EH (cell line): ENCODE measurements at regions not wholly inside any gene's neighbourhood (a gene's known extent, or its start where the extent isn't known, plus 50 kb on each side); places are given as distances from the start of the nearest gene placed in this dataset.

ENCODE experiments used
- DNase-seq: peaks from one replicate; pipeline ENCODE4 v3.0.0-alpha.2; 2015; ENCODE audit warnings: low read depth

DNA sequence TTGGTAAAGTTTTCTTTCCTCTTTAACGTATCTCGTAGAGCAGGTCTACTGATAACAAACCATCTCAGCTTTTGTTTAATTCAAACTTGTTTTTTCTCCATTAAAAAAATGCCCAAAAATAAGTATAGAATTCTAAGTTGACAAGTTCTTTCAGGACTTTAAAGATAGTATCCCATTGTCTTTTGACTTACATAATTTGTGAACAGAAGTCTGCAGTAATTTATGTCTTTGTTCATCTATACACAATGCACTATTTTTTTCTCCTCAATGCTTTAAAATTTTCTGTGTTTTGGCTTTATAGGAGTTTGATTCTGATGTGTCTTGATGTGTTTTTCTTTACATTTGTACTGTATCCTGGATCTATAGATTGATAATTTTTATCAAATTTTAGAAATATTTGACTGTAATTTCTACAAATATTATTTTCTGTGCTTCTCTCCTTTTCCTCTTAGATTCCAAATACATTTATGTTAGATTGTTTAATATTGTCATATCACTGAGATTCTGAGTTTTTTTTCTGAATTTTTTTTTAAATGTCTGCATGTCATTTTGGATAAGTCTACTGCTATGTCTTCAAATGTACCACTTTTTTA is 143.3 kb downstream of the FTCDNL1 start:
- DNase-seq, result no peak

DNA sequence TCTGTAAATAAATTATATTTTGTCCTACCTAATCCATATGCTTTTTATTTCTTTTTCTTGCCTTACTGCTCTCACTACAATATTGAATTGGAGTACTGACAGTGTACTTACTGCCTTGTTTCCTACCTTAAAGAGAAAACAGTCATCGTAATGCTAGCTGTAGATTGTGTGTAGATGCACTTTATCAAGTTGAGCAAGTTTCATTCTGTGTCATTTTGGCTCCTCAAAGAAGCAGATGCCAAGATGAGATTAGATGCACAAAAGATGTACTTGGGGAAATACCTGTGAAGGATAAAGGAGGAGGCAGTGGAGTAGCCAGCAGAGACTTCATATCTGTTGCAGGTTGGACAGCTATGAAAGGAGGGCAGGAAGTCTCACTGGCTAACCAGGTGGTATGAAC is 145.5 kb downstream of the FTCDNL1 start:
- DNase-seq, result no peak

DNA sequence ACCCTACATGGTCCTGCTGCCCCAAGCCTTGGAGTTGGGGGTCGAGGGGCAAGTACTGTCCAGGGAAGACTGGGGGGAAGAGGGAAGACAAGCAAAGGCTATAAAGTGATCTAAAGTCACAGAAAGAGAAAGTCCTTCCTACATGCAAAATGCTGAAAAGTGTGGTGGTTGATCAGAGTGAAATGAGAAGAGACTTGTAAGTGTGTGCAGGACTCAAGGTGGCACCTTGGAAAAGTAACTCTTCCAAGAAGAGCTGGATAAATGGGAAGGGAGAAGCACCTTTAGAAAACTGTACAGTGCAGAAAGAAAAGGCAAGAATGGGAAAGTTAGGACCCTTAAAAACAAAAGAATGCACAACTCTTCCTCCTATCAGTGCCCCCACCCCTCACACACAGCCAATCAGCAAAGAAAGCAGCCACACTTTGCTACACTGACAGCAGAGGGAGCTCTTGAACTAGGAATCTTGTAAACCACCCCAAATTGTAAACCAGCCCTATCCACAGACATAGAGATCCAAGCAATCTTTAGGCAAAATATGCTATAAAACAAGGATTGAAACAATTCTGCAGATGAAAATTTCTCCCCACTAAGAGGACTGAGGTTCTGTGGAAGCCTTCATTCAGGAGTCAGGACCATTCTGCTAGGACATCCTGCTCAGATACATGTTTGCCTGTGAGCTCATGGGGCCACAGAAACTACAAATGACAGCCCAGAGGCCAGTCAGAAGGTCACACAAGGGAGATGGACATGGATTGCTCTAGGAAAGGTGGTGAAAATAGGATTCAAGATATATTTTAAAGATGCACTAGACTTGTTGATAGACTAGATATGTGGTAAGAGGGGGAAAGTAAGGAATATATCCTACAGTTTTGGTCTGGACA is 146.4 kb downstream of the FTCDNL1 start:
- peak; percentile 40 for DNase-seq

DNA sequence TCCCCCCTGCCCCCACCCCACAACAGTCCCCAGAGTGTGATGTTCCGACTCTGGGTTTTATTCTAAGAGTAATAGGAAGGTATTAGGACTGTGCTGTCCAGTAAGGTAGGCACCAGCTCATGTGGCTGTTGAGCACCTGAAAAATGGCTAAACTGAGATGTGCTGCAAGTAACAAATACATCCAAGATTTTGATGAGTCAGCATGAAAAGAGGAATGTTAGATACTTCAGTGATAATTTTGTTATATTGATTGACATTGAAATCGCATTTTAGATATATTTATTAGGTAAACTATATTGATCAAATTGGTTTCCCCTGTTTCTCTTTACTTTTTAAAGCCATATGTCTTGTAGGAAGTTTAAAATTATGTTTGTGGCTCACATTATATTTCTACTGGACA is 147.8 kb downstream of the FTCDNL1 start:
- no peak for DNase-seq

DNA sequence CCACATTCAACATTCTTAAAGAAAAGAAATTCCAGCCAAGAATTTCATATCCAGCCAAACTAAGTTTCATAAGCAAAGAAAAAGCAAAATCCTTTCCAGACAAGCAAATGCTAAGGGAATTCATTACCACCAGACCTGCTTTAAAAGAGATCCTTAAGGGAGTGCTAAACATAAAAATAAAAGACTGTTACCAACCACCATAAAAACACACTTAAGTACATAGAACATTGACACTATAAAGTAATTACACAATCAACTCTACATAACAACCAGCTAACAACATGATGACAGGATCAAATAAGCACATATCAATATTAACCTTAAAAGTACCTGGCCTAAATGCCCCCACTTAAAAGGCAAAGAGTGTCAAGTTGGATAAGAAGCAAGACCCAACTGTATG is 153.5 kb downstream of the FTCDNL1 start:
- DNase-seq, result no peak

DNA sequence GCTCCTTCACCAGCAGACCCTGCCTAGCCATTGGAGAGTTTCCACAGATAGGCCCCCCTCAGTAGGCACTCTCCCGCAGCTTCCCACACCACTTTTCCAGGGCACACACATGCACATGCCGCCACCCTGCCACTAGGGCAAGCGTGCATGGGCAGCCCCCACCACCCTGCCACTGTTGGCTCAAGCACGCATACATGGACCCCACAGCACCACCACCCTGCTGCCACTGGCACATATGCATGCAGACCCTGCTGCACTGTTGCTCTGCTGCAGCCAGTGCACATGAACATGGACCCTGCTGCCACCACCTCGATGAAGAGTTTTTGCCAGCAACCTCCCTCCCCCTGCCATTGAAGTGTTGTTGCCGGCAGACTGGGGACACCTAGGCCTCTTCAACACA is 154.9 kb downstream of the FTCDNL1 start:
- DNase-seq, result no peak

DNA sequence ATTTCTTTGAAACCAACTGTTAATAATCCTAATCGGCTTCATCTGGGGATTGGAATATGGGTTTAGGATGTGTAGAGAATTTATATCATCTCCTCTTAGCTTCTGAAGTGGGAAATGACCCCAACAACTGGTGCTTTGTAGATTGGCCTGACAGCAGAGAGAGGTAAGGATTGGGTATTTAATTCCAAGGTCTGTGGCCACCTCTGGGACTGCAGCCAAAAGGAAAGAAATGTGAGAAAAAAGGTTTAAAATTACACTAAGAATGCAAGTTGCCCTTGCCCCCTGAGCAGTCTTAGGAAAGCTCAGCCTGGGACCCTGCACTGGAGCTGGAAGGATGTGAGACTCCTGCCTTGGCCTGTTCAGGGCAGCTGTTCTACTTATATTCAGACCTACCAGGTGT is 157.1 kb downstream of the FTCDNL1 start:
- DNase-seq, result no peak

DNA sequence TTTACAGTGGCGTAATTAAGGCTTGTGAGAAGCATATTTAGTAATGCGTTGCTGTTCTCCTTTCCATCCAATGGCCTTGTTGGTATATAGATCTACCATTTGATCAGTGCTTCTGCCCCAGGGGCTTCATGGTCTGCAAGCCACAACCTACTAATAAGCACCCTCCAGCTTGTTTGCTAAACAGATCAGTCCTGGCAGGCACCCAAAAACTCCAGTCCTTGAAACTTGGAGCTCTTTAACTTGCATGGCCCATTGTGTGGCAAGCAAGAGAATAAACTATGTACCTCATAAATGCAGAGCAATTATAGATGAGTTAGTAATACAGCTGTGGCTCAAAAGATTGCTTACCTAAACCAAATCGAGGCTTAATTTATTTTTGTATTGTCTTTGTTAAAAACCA is 158.5 kb downstream of the FTCDNL1 start:
- no peak for DNase-seq

DNA sequence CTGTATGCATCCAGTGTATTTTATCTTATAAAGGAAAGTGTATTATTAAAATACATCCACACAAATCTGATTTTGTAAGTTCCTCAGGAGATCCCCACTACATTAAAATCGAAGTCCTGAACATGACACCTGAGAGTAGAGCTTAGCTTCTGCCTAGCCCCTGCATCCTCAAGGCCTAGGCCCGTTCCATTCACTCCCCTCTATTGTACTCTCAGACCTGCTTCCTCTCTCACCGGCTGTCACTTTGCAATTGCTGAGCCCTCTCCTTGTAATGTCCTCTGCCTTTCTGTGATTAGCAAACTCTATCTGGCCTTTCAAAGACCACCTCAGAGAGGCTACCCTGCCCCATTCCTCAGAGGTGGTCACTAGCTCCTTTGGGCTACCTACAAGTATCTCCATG is 160.8 kb downstream of the FTCDNL1 start:
- no peak for DNase-seq

DNA sequence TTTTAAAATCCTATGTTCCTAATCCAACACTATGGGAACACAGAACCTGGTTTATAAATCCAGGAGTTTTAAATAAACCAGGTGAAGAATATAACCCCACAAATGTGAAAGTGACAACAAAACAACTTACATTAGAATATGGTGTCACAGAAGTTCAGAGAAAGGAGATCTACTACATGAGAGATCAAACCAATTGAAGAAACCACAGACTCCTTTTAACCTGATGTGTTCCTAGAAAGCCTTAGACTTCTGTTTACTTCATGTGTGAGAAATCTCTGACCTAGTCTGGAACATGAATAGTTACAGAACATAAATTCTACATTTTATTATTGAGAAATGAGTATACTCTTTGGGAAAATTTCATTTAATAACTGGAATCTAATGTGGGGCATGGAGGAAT is 165.3 kb downstream of the FTCDNL1 start:
- DNase-seq, result no peak

DNA sequence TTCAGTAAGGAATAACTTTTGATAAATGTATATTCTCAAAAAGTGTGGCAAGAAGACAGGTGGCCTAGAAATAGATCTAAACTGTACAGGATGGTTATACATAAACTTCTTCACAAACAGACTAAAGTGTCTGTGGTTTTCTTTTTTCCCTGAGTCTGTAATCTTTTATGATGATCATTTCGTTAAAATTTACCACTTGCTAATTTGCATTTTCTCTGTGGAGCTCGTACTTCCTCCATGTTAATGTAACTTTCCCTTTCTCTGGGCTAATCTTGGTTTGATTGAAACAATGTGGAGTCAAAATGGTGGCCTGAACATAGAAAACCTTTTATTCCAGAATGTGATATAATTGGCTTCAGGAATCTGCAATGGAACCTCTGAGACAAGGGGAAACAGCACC is 166.2 kb downstream of the FTCDNL1 start:
- DNase-seq, result no peak

DNA sequence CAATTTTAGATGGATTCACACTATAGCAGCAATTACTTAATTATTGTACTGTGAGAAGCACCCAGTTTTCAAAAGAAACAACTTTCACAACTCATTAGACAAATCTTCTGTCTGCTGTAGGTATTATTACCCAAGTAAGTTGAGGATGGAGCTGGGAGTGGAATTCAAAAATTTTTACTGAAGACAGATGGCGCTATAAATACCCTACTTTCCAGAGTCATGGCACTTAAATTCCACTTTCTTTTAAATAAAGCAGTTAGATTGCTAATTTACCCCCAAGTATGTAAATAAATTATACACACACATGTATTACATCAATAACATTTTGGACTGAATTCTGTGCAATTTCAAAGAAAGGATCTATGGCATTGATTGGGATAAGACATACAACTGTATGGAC is 166.8 kb downstream of the FTCDNL1 start:
- no peak for DNase-seq

DNA sequence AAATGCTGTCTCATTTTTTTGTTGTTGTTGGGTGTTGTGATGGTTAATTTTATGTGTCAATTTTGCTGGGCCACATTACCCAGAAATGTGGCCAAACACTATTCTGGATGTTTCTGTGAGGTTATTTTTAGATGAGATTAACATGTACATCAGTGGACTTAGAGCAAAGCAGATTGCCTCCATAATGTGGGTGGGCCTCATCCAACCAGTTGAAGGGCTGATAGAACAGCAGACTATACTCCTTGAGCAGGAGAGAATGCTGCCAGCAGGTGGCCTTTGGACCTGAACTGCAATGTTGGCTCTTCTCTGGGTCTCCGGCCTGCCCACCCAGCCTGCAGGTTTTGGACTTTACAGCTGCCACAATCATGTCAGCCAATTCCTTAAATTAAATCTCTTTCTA is 169.0 kb downstream of the FTCDNL1 start:
- DNase-seq, result no peak

DNA sequence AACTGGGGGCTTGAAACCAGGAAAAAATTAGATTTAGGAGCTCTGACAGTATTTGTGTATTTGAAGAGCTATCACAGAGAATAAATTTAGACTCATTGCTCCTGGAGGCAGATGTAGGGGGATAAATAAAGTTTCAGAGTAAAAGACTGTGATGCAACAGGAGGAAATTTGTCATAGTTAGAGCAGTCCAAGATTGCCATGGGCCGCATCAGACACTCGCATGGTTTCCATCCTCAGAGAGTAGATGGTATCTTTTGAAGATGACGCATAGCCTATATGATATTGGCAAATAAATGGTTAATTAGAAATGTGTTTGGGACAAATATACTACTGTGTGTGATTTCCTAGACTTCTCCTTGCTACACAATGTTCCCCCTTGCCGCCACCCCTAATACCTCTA is 170.5 kb downstream of the FTCDNL1 start:
- no peak for DNase-seq

DNA sequence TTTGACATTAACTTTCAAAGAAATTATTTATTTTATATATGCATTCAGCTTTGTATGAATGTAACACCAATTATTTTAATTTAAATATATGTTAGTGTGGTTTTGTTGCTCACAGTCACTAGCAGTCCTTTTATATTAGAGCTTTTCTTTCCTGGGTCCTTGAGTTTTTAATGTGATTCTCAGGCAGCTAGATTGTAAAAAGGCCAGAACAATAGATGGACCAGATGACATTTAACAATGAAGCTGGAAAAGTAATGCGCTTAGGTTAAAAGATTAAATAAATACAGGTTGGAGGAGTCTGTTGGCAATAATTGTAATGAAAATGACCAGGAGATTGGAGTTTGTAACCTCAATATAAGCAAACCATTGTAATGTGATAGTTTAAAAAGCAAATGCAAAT is 171.1 kb downstream of the FTCDNL1 start:
- DNase-seq, result no peak

DNA sequence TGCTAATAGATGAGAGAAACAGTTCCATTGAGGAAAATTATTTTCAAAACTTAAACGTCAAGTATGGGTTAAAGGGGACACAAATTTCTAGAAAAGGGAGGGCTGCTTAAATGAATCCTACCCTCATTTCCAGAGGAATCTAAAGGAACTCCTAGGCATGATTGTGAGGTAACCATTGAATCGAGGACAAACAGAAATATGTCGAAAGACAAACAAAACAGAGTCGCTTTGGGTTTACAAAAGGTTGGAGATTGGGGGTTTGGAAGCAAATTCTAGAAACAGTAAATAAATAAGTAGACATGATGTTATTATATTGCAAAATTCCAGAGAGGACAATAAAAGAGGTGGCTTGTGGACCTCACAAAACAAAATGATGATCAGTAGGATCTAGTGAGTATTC is 173.1 kb downstream of the FTCDNL1 start:
- DNase-seq, result no peak

DNA sequence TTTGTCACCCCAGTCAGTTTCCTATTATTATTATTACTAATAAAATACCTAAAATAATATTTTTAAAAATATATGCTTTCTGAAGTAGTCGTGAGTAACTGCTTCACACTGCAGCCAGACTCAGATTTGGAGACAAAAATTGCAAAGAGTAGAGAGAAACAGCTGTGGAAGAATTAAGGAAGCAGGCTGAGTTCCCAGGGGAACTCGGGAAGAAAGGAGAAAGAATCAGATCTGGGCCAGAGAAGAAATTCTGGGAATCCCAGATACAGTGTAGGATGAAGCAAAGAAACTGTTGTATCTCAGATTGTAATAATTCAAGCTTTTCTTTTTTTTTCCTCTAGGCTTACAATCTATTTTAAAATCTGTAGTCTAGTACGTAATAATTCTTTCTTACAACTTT is 182.3 kb downstream of the FTCDNL1 start:
- no peak for DNase-seq

DNA sequence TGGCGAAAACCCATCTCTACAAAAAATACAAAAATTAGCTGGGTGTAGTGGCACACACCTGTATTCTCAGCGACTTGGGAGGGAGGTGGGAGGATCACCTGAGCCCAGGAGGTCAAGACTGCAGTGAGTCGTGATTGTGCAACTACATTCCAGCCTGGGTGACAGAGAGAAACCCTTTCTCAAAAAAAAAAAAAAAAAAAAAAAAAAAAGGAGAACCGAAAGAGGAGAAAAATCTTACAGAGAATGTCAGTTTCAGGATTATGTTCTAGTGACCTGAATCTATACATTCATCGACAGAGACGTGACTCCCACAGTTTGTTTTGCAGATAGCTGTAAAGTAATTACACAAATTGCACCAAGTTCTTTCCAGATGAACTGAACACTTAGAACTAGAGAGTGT is 187.8 kb downstream of the FTCDNL1 start:
- no peak for DNase-seq

DNA sequence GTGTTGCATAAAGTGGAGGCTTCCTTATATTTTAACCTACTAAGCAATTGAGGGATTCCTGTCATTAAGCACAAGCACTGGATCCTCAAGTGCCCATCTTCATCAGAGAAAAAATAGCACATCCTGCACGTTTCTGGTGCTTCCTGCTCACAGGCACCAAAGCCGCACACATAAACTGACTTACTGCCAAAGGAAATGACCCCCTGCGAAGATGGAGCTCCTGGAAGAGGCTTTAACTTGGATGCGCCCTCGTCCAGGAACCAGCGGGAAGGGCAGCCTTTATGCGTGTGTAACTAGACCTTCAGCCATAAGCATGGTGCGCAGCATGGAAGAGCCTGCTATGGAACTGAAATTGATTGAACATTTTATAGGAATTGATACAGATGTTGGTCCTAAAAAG is 188.7 kb downstream of the FTCDNL1 start:
- DNase-seq, result no peak

DNA sequence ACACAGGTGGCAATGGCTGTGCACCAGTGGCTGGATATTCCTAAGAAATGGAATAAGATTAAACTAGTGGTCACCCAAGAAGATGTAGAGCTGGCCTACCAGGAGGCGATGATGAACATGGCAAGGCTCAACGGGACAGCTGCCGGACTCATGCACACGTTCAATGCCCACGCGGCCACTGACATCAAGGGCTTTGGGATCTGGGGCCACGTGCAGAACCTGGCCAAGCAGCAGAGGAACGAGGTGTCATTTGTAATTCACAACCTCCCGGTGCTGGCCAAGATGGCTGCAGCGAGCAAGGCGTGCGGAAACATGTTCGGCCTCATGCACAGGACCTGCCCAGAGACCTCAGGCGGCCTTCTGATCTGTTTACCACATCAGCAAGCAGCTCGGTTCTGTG is 190.8 kb downstream of the FTCDNL1 start:
- DNase-seq, result no peak

DNA sequence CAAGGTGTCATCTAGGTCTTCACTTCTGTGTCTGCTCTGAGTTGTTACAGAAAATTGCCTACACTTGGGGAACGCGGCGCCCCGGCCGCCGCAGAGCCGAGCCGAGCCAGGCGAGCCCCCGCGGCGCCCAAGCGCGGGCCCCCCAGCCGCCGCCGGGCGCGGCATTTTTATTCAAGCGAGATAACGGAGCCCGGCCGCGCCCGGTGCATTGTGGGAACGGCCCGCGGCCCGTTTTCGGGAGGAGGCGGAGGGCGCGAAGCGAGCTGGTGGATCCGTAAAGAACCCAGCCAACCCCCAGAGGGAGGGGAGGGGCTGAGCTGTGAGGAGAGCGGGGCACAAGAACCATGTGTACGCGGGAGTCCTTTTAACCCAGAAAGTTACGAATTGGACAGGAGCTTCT is 191.8 kb downstream of the FTCDNL1 start:
- peak; percentile 41 for DNase-seq

DNA sequence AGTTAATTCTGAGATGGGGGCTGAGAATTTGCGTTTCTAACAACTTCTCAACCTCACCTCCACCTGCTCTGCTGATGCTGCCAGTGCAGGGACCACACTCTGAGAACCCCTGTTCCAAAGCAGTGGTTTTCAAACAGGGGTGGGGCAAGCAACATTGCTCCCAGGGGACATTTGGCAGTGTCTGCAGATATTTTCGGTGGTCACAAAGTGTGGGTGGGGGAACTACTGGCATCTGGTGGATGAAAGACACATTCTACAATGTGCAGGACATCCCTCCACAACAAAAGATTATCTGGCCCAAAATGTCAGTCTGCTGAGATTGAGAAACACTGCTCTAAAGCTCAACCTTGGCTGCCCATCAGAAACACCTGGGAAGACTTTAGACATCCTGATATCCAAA is 188.7 kb upstream of the SATB2 start:
- DNase-seq, result no peak

DNA sequence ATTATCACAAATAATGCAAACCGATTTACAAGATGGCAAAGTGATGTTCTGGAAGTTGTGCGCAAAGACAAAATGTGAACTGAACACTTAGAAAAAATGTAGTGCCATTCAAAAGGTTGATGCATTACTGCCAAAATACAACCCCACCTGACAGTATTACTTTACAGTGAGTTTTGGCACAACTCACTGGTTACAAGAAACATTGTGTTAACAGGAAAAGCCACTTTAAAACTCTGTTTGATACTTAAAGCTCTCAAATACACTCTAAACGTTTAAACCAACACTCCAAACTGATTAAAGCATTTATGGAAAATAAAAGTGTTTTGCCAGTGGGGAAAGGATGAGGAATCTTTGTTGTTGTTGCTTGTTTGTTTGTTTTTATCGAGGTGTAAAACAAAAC is 173.4 kb upstream of the SATB2 start:
- no peak for DNase-seq

DNA sequence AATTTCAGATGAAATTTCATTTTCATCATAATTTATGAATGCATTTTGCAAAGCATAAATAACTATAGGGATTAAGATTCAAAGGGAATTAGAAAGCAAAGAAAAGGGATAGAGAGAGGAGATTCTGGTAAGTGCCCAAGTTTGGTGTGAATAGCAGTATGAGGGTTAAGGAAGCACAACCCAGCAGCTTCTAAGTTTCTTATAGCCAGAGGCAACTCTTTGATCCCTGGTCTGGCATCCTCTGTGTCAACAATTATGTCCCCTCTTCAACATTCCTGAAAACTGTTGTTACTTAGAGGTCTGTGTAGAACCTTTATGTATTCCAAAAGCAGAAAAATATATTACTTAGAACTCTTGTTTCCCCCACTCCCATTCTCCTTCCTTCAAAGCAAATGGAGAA is 171.6 kb upstream of the SATB2 start:
- no peak for DNase-seq
